Epithelial cell of proximal tubule (primary cell): ENCODE measurements at regions not wholly inside any gene's neighbourhood (a gene's known extent, or its start where the extent isn't known, plus 50 kb on each side); places are given as distances from the start of the nearest gene placed in this dataset.

Experiments
- DNase-seq: peaks from one replicate; pipeline ENCODE4 v3.0.0-alpha.2; 2011; ENCODE audit warnings: low read depth
- H3K4me3 ChIP-seq: 2 replicates; pipeline ENCODE4 v1.5.1; 2011; ENCODE audit warnings: low read depth, mild to moderate bottlenecking, low read length
- TF ChIP-seq, protein P1 (sequence below): conservative IDR thresholded peaks from 2 replicates; pipeline ENCODE4 v1.5.1; 2012; ENCODE audit warnings: low read depth, mild to moderate bottlenecking, low read length

DNA sequence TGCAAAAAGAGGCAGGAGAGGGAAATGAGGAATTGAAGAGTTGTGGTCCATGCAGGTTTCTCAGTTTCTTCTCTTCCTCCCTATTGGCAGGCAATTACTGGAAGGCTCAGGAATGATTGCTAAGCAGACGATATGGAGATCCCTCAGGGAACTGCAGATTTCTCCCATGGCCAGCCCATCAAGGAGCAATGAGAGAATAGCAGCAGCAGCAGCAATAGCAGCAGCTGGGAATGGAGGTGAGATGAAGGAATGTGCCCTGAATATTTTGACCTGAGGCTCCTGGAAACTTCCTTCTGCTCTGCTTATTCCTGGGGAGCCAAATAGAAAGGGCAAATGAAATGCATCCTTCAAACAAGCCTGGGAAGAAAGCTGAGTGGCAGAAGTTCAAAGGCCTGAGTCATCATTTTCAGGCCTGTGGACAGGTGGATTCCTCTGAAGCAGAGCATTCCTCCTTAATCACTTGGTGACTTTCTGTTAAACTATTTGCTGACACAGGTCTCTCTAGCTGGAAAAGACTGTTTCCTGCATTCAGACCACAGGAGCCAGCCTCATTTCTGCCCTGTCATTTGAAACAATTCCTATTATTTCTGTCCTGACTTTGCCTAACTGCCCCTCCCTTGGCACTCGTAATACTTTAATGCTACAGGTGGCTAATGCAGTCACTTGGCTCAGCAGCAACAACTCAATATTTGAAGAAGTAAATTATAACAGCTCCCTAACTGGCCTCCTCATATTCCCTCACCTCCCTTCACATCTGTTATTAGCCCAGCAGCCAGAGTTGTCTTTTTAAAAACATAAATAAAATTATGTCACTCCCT is 146.9 kb upstream of the GADL1 start:
- DNase-seq, result peak; percentile 98
- TF ChIP-seq, protein P1, sequence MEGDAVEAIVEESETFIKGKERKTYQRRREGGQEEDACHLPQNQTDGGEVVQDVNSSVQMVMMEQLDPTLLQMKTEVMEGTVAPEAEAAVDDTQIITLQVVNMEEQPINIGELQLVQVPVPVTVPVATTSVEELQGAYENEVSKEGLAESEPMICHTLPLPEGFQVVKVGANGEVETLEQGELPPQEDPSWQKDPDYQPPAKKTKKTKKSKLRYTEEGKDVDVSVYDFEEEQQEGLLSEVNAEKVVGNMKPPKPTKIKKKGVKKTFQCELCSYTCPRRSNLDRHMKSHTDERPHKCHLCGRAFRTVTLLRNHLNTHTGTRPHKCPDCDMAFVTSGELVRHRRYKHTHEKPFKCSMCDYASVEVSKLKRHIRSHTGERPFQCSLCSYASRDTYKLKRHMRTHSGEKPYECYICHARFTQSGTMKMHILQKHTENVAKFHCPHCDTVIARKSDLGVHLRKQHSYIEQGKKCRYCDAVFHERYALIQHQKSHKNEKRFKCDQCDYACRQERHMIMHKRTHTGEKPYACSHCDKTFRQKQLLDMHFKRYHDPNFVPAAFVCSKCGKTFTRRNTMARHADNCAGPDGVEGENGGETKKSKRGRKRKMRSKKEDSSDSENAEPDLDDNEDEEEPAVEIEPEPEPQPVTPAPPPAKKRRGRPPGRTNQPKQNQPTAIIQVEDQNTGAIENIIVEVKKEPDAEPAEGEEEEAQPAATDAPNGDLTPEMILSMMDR, result no peak
- no peak overlapping the region for H3K4me3 ChIP-seq

GRCh38 chr3:31043184-31043819 is 148.8 kb upstream of the GADL1 start:
- no peak for DNase-seq
- H3K4me3 ChIP-seq, result no peak overlapping the region
- TF ChIP-seq, protein P1, result no peak

- TF ChIP-seq, protein P1, result no peak
- no peak for DNase-seq
- H3K4me3 ChIP-seq, result no peak overlapping the region
Observed at GRCh38 chr3:31047673-31048072, 153.2 kb upstream of the GADL1 start.

GRCh38 chr3:31048143-31048542 is 153.7 kb upstream of the GADL1 start:
- H3K4me3 ChIP-seq, result no peak overlapping the region
- TF ChIP-seq, protein P1, result no peak
- no peak for DNase-seq

DNA sequence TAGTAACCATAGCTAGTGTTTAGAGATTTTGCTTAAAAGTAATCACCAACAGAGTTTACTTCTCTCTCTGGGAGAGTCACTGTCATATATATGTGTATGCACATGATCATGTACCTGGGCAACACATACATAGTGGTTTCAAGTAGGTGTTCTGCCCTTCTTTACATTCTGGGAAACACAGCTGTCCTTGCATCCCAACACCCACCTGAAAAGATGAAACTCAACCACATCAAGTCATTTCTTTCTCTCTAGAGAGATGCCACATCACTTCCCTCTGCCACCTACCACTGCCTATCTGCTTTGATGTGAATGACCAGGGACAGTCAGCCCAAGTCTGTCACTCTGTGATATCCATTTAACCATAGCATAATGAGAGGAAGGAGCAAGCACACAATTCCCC is 155.8 kb upstream of the GADL1 start:
- TF ChIP-seq, protein P1, result no peak
- H3K4me3 ChIP-seq, result no peak overlapping the region
- no peak for DNase-seq

GRCh38 chr3:31051226-31051625 is 156.8 kb upstream of the GADL1 start:
- no peak for DNase-seq
- TF ChIP-seq, protein P1, result no peak
- H3K4me3 ChIP-seq, result no peak overlapping the region
